ENCODE measurements at regions not wholly inside any gene's neighbourhood (a gene's known extent, or its start where the extent isn't known, plus 50 kb on each side); places are given as distances from the start of the nearest gene placed in this dataset.

DNA sequence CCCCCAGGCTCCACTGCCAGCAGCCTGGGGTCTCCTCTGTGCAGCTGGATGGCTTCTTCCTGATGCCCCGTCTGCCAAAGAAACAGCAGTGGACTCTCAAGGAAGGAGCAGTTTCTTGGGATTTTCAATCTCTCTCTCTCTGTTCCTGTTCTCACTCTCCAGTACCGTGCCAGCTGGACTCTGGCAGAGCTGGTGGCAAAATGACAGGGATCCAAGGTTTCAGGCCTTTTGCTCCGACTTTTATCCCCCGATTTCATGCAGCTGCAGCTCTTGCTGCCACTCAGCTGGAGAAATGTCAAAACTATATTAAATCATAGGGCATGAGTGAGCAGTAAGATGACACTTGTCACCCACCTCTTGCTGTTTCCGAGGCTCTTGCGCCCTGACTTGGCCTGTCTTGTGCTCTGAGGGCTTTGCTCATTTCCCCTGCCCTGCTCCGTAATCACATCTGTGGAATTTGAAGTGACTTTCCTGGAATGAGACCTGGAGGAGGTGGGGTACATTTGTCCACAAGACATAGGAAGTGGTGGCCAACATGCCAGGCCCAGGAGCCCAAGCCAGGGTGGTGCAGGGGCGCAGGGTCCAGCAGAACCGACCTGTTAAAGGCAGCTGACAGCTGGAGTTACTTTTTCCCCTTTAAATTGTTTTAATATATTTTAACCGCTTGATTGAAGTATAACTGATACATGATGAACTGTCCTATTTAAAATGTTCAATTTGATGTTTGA, 576.2 kb downstream of the PTPRU start:
- DNase-seq (ENCODE audit: low read depth in 1 of 2, low spot score in 1 of 2): no peak

DNA sequence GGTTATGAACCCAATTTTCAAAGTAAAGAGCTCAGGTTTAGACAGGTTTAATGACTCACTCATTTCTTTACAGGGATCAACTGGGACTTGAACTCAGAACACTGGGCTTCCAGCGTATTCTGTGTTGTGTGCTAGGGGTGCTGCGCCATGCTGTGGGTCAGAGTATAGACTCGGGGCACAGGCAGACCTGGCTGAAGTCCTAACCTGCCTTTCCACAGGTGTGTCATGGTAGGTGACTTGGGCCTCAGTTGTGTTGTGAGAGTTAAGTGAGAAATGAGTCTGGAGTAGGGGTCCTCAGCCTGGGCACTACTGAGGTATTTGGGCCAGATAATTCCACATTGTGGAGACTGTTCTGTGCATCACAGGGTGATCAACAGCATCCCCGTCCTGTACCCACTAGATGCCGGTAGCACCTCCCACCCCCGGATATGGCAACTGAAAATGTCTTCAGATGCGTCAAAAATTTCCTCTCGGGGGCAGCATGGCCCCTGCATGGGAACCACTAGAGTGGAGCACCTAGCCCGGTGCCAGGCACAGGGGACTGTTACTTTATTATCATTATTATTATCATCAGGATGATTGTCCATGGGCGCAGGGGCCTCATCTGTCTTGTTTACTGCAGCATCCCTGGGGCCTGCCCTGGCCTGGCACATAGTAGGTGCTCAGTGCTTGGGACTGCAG, 575.5 kb downstream of the PTPRU start:
- no peak for DNase-seq (ENCODE audit: low read depth in 1 of 2, low spot score in 1 of 2)

DNA sequence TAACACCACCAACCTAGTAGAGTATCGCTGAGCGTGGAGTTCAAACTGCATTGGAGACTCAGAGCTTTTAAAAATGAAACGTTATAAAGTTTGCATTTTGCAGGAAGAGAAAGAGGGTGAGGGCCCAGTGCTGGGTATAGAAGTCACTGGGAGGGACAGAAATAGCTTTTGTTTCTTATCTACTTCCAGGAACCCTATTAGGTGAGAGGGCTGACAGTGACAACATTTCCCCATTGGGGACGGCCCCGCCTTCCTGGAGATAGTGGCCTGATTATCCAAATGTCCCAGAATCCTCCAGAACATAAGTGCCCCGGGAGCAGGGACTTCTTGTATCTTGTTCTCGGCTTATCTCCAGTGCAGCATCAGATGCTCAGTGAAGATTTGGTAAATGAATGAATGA, 574.9 kb downstream of the PTPRU start:
- DNase-seq (ENCODE audit: low read depth in 1 of 2, low spot score in 1 of 2): no peak

- DNase-seq (ENCODE audit: low read depth in 1 of 2, low spot score in 1 of 2): no peak
Observed at GRCh38 chr1:29810121-29811120, 574.1 kb downstream of the PTPRU start.

DNA sequence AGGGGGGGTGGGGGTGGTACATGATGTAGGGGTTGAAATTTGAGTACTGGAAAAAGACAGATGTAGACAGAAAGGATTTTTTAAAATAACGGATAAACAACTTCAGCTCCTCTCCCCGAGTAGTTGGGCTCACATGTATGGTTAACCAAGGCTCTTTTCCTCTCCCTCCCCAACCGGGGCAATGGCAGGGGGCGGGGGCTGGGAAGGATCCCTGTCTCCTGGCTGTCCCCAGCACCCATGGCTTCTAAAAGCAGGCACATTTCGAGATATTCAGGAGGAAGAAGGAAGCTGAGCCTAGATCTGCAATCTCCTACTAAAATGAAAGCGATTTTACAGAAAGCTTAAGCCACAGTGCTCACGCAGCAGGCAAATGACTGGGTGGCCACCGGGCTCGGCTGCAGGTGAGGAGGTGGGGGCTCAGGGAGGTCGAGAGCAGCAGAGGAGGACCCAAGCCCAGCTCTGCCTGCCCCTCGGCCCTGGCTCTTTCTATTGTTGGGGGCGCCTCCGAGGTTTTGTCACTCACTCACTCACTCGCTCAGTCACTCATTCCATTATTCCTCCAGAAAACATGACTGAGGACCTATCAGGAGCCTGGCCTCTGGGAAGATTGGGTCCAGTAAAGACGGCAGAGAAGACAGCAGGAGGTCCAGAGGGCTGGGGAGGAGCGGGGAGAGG, 573.3 kb downstream of the PTPRU start:
- no peak for DNase-seq (ENCODE audit: low read depth in 1 of 2, low spot score in 1 of 2)

DNA sequence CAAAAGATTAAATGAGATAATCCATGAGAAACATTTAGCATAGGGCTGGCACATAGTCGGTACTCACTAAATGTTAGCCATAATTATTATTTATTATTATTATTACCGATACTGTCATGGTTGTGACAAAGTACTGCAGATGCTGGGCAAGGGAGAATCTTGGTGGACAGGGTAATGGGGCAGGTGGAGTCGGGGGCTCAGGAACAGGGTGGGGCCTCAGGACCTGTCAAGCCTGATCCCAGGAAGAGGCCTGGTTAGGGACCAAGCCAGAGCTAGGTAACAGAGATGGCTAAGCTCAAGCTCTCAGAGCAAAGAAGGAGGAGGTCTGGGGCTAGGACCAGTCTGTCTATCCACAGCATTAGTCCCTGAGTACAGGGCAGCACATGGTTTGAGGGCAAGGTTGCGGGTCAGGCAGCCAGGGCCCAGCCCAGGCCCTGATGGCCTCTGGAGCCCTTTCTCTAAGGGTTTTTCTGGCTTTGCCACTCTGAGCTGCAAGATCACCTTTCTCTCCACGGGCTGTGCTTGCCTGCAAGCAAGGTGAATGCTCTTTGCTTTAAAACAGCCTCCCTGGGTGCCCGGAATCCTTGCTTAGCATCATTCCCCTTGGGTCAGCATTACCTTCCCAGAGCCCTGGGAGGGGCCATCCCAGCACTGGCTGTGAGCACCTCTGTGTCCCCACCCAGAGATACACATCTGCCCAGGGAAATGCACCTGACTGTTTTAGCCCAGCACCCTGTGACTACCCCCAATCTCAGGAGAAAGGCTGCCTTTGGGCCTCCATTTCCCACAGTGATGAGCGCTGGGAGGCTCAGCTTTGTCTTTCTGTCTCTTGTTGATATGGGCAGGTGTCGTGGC, 572.0 kb downstream of the PTPRU start:
- no peak for DNase-seq (ENCODE audit: low read depth in 1 of 2, low spot score in 1 of 2)

DNA sequence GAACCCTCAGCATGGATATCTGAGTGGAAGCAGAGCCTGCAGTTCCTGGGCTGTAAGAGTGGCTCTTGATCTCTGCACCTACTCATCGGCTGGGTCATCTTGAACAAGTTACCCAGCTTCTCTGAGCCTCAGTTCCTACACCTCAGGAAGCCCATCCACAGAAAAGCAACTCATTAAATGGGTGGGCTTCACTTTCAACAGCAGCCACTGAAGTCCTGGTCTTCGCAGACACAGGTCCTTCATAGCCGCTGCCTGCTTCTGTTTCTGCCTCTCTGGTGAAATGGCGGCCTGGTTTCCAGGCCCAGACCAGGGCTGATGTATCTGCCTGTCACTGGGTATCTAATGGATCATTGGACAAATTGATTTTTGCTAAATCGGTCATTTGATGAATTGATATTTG, 571.4 kb downstream of the PTPRU start:
- no peak for DNase-seq (ENCODE audit: low read depth in 1 of 2, low spot score in 1 of 2)

- no peak for DNase-seq (ENCODE audit: low read depth in 1 of 2, low spot score in 1 of 2)
Observed at GRCh38 chr1:29806646-29807319, 570.5 kb downstream of the PTPRU start.

DNA sequence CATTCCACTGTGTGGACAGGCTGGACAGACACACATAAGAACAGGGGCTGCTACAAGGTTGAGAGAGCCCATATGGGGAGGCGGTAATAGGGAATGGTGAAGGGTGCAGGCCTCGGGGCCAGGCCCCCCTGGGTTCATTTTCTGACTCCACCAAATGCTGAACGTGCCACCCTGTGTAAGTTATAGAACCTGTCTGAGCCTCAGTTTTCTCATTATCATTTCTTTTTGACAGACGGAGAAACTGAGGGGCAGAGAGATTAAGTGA, 569.5 kb downstream of the PTPRU start:
- no peak for DNase-seq (ENCODE audit: low read depth in 1 of 2, low spot score in 1 of 2)

DNA sequence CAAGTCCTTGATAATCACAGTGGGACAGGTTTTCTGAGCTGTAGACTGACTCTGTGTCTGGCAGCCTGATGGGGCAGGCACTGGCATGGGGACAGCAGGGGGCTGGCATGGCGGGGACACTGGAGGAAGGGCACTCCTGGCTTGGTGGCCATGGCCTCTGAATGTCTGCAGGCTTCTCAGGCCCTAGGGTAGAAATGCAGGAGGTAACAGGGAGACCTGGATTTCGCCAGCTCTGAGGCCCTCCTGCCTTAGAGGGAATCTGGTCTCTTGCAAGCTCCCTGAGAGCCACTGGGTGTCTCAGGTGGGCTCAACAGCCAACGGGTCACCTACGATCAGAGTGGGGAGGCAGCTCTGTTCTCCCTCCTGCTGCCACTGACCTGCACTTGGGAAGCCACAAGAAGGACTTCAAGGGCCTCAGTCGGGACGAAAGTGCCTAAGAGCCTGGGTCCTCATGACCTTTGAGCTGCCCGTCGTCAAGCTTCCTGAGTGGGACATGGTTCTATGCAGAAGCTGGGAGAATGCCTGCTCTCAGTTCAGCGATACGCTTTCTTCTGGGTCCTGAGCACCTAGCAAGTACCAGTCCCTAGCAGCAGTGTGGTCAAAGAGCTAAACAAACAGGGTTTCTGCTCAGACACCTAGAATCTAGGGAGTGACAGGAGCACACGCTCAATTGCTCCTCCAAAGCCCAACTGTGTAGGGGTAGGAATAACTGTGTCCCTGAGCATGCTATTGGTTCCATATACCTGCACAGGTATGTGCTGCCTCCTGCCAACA, 569.0 kb downstream of the PTPRU start:
- no peak for DNase-seq (ENCODE audit: low read depth in 1 of 2, low spot score in 1 of 2)

- no peak for DNase-seq (ENCODE audit: low read depth in 1 of 2, low spot score in 1 of 2)
Observed at GRCh38 chr1:29804181-29804899, 568.0 kb downstream of the PTPRU start.

GRCh38 chr1:29803486-29803885, 567.2 kb downstream of the PTPRU start:
- no peak for DNase-seq (ENCODE audit: low read depth in 1 of 2, low spot score in 1 of 2)

- no peak for DNase-seq (ENCODE audit: low read depth in 1 of 2, low spot score in 1 of 2)
Observed at GRCh38 chr1:29802181-29803068, 566.1 kb downstream of the PTPRU start.

- no peak for DNase-seq (ENCODE audit: low read depth in 1 of 2, low spot score in 1 of 2)
Observed at GRCh38 chr1:29801561-29801973, 565.2 kb downstream of the PTPRU start.

GRCh38 chr1:29801003-29801402, 564.7 kb downstream of the PTPRU start:
- no peak for DNase-seq (ENCODE audit: low read depth in 1 of 2, low spot score in 1 of 2)

GRCh38 chr1:29800522-29800956, 564.2 kb downstream of the PTPRU start:
- DNase-seq (ENCODE audit: low read depth in 1 of 2, low spot score in 1 of 2): no peak

- no peak for DNase-seq (ENCODE audit: low read depth in 1 of 2, low spot score in 1 of 2)
Observed at GRCh38 chr1:29800120-29800519, 563.8 kb downstream of the PTPRU start.

Data from stimulated activated CD4-positive, alpha-beta T cell treated with anti-CD3 and anti-CD28 coated beads, Interleukin-15, amount 100 ng/mL, for 1 hour (primary cell).